Mesendoderm (in vitro differentiated cells): ENCODE measurements at regions not wholly inside any gene's neighbourhood (a gene's known extent, or its start where the extent isn't known, plus 50 kb on each side); places are given as distances from the start of the nearest gene placed in this dataset.

ENCODE experiments used
- DNase-seq: peaks from one replicate; pipeline ENCODE4 v3.0.0; 2013
- H2AK5ac ChIP-seq: 2 replicates; pipeline ENCODE4 v1.6.1; 2013; ENCODE audit warnings: low read length, inconsistent platforms
- H2BK120ac ChIP-seq: 2 replicates; pipeline ENCODE4 v1.6.1; 2013; ENCODE audit warnings: low read depth, mild to moderate bottlenecking, low read length, moderate library complexity, mixed read lengths
- H2BK15ac ChIP-seq: replicated peaks from 2 replicates; pipeline ENCODE4 v1.6.1; 2013; ENCODE audit warnings: low read depth, mild to moderate bottlenecking, moderate library complexity
- H2BK5ac ChIP-seq: 2 replicates; pipeline ENCODE4 v1.6.1; 2013; ENCODE audit warnings: low read length, inconsistent platforms
- H3K18ac ChIP-seq: 2 replicates; pipeline ENCODE4 v1.6.1; 2013; ENCODE audit warnings: mild to moderate bottlenecking, low read length, mixed read lengths
- H3K23ac ChIP-seq: one replicate; pipeline ENCODE4 v1.6.1; 2013; ENCODE audit warnings: low read length
- H3K27ac ChIP-seq: 2 replicates; pipeline ENCODE4 v1.5.1; 2013; ENCODE audit warnings: low read depth, mild to moderate bottlenecking, inconsistent platforms, low read length, moderate library complexity
- H3K27me3 ChIP-seq: 2 replicates; pipeline ENCODE4 v1.6.1; 2013; ENCODE audit warnings: low read length, control low read depth, mild to moderate bottlenecking, inconsistent platforms; ENCODE audit not compliant: insufficient read depth, poor library complexity
- H3K36me3 ChIP-seq: 2 replicates; pipeline ENCODE4 v1.6.1; 2013; ENCODE audit warnings: low read length, inconsistent platforms; ENCODE audit not compliant: control insufficient read depth, insufficient read depth
- H3K4ac ChIP-seq: one replicate; pipeline ENCODE4 v1.6.1; 2013; ENCODE audit warnings: low read depth, mild to moderate bottlenecking, low read length, moderate library complexity
- H3K4me1 ChIP-seq: 2 replicates; pipeline ENCODE4 v1.6.1; 2013; ENCODE audit warnings: low read depth, low read length, inconsistent platforms; ENCODE audit not compliant: control insufficient read depth
- H3K4me2 ChIP-seq: 2 replicates; pipeline ENCODE4 v1.6.1; 2013; ENCODE audit warnings: low read length
- H3K4me3 ChIP-seq: 2 replicates; pipeline ENCODE4 v1.5.1; 2013; ENCODE audit warnings: mild to moderate bottlenecking, low read length
- H3K56ac ChIP-seq: one replicate; pipeline ENCODE4 v1.6.1; 2013; ENCODE audit warnings: low read length
- H3K79me1 ChIP-seq: 2 replicates; pipeline ENCODE4 v1.6.1; 2013; ENCODE audit warnings: low read length, inconsistent platforms
- H3K79me2 ChIP-seq: 2 replicates; pipeline ENCODE4 v1.6.1; 2013; ENCODE audit warnings: mild to moderate bottlenecking, low read length; ENCODE audit not compliant: control insufficient read depth, insufficient read depth
- H3K9ac ChIP-seq: 2 replicates; pipeline ENCODE4 v1.6.1; 2013; ENCODE audit warnings: low read length, inconsistent platforms
- H4K5ac ChIP-seq: one replicate; pipeline ENCODE4 v1.6.1; 2013; ENCODE audit warnings: low read length
- H4K8ac ChIP-seq: one replicate; pipeline ENCODE4 v1.6.1; 2013; ENCODE audit warnings: low read depth, mild to moderate bottlenecking, control low read depth, low read length, moderate library complexity
- WGBS: extraction: QIAGEN DNeasy Blood & Tissue Kit; methylation state at CpG from one replicate; pipeline ENCODE4 v1.1.7; 2013; ENCODE audit warnings: low lambda C conversion rate, missing lambda C conversion rate; ENCODE audit not compliant: insufficient coverage; ENCODE audit errors: extremely low coverage; 5-methylcytosine and 5-hydroxymethylcytosine counted together

DNA sequence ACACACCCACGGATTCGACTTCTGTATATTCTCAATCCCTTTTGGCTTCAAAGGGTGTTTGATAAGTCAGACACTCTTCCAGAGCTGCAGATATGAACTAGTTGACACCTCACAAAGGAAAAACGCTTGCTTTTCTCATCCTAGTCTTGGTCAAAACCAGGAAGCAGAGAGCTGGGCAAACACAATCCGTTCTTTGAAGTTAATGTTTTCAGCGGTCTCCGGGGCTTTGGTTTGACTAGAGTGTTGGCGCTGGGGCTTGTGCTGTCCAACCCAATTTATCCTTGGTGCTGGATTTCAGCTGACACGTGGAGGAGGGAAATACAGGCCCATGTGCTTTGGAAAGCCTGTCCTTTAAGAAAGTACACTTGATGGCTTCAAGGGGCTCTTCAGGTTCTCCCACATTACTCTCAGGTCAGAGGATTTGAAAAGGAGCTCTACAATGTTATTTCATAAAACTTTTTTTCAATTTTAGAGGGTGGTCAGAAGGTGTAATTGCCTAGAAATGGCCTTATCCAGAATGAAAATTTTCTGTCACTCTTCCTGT lies 985.8 kb downstream of the VRK1 start:
- no CpG with 5 or more reads among the region's 8 CpGs for WGBS
- no peak overlapping the region for H2BK5ac ChIP-seq
- H3K4me3 ChIP-seq, result no peak overlapping the region
- no peaks in the 10 kb centered on the region for H3K36me3 ChIP-seq
- DNase-seq, result no peak
- H3K27me3 ChIP-seq, result no peaks in the 10 kb centered on the region
- H3K4me1 ChIP-seq, result no peaks in the 10 kb centered on the region
- no peak overlapping the region for H3K18ac ChIP-seq
- H2AK5ac ChIP-seq, result no peak overlapping the region
- H3K9ac ChIP-seq, result no peak overlapping the region
- H3K56ac ChIP-seq, result no peak overlapping the region
- no peak overlapping the region for H2BK15ac ChIP-seq
- no peak overlapping the region for H2BK120ac ChIP-seq
- H3K79me2 ChIP-seq, result no peaks in the 10 kb centered on the region
- H3K27ac ChIP-seq, result no peak overlapping the region
- no peak overlapping the region for H3K4ac ChIP-seq
- H3K79me1 ChIP-seq, result no peaks in the 10 kb centered on the region
- no peak overlapping the region for H3K4me2 ChIP-seq
- no peak overlapping the region for H4K5ac ChIP-seq
- H3K23ac ChIP-seq, result no peak overlapping the region
- H4K8ac ChIP-seq, result no peak overlapping the region

DNA sequence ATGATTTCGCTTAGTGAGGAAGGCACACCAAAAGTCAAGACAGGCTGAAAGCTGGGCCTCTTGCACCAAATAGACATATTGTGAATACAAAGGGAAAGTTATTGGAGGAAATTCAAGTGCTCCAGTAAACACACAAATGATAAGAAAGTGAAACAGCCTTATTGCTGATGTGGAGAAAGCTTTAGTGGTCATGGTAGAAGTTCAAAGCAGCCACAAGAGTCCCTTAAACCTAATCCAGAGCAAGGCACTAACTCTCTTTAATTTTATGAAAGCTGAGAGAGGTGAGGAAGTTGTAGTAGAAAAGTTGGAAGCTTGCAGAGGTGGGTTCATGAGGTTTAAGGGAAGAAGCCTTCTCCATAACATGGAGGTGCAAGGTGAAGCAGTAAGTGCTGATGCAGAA lies 988.3 kb downstream of the VRK1 start:
- Histone ChIP-seq H3K4me2 (no peak overlapping the region), H4K5ac (no peak overlapping the region), H3K4ac (no peak overlapping the region), H3K4me1 (no peaks in the 10 kb centered on the region), H3K27ac (no peak overlapping the region), H2AK5ac (no peak overlapping the region), H3K23ac (no peak overlapping the region), H3K9ac (no peak overlapping the region), H2BK5ac (no peak overlapping the region), H4K8ac (no peak overlapping the region), H3K27me3 (no peaks in the 10 kb centered on the region), H2BK120ac (no peak overlapping the region), H3K79me2 (no peaks in the 10 kb centered on the region), H3K56ac (no peak overlapping the region), H2BK15ac (no peak overlapping the region), H3K79me1 (no peaks in the 10 kb centered on the region), H3K36me3 (no peaks in the 10 kb centered on the region), H3K18ac (no peak overlapping the region), H3K4me3 (no peak overlapping the region)
- WGBS, result no CpG with 5 or more reads among the region's 1 CpG
- no peak for DNase-seq

DNA sequence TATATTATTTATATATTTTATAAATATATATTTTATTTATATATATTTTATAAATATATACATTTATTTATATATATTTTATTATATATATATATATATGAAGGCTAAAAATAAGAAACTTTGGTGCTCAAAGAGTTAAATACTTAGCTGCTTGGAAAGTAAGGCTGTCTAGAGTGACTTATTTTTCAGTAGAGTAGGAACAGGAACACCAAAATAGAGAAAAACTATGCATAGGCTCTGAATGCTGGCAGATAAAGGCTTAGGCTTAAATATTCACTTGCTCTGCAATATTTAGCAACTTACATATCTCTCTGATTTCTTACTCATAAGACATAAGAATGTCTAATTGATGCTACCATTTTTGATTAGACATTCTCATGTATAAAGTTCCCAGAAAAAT lies 991.2 kb downstream of the VRK1 start:
- no peaks in the 10 kb centered on the region for H3K27me3 ChIP-seq
- DNase-seq, result no peak

DNA sequence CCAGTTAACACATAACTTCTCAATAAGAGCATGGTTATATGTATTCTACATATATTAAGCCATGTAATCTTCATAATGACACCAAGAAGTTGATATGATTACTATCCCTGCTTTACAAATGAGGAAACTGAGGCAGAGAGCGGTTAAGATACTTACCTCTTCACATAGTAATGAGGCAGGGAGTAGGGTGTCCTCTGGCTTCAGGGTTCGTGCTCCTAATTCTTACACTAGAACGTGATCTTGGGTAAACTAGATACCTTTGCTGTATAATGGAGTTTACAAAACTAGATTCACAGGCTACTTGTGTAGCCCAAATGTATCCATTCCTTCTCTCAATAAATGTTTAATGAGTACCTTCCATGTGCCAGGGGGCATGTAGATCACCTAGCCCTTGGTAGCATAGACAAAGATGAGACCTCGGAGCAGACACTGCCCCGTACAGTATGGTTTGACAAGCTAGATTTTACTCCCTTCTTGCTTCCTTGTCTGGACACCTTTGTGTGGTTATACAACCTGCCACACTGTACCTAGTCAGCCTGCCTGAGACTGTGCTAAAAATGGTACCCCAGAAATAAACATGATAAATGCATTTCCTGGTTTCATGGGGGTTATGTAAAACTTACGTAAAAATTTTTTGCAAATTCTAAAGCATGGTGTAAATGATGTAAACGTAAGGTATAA lies 991.8 kb downstream of the VRK1 start:
- Histone ChIP-seq H3K36me3 (no peaks in the 10 kb centered on the region), H3K56ac (no peak overlapping the region), H3K23ac (no peak overlapping the region), H4K5ac (no peak overlapping the region), H2BK120ac (no peak overlapping the region), H3K4me3 (no peak overlapping the region), H4K8ac (no peak overlapping the region), H2BK15ac (no peak overlapping the region), H3K27me3 (no peaks in the 10 kb centered on the region), H3K4me2 (no peak overlapping the region), H2AK5ac (no peak overlapping the region), H3K4me1 (no peaks in the 10 kb centered on the region), H3K79me1 (no peaks in the 10 kb centered on the region), H3K18ac (no peak overlapping the region), H3K4ac (no peak overlapping the region), H3K79me2 (no peaks in the 10 kb centered on the region), H3K9ac (no peak overlapping the region), H3K27ac (no peak overlapping the region), H2BK5ac (no peak overlapping the region)
- no peak for DNase-seq
- WGBS, result 100% methylated on average over 2 of the region's 7 CpGs

More for the DNA sequence above, 991.2 kb downstream of the VRK1 start:
- Histone ChIP-seq H3K4ac (no peak overlapping the region), H3K79me2 (no peaks in the 10 kb centered on the region), H3K4me1 (no peaks in the 10 kb centered on the region), H3K56ac (no peak overlapping the region), H2BK120ac (no peak overlapping the region), H2BK5ac (no peak overlapping the region), H3K36me3 (no peaks in the 10 kb centered on the region), H4K5ac (no peak overlapping the region), H3K4me2 (no peak overlapping the region), H3K79me1 (no peaks in the 10 kb centered on the region), H3K18ac (no peak overlapping the region), H4K8ac (no peak overlapping the region), H2BK15ac (no peak overlapping the region), H3K27ac (no peak overlapping the region), H3K9ac (no peak overlapping the region), H2AK5ac (no peak overlapping the region), H3K23ac (no peak overlapping the region), H3K4me3 (no peak overlapping the region)

DNA sequence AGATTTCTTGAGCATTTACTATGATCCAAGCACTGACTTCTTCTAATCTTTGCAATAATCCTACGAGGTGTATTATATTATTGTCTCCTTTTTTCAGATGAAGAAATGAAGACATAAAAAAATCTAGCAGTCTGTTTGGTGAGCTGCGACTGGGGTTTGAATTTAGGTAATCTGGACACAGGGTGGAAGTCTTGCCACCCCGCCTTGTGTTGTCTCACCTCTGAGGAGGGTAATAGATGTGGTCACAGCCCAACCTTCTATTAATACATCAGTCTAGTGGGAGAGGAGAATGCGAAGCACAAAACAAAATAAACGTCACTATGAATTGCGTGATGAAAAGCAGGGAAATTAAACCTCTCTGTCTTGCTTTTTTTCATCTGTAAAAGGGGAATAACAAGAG lies 993.9 kb downstream of the VRK1 start:
- Histone ChIP-seq H3K18ac (no peak overlapping the region), H3K56ac (no peak overlapping the region), H3K4me1 (no peaks in the 10 kb centered on the region), H4K5ac (no peak overlapping the region), H3K27me3 (no peaks in the 10 kb centered on the region), H3K9ac (no peak overlapping the region), H2AK5ac (no peak overlapping the region), H2BK5ac (no peak overlapping the region), H3K36me3 (no peaks in the 10 kb centered on the region), H3K4ac (no peak overlapping the region), H4K8ac (no peak overlapping the region), H3K27ac (no peak overlapping the region), H3K79me1 (no peaks in the 10 kb centered on the region), H3K23ac (no peak overlapping the region), H3K79me2 (no peaks in the 10 kb centered on the region), H2BK120ac (no peak overlapping the region), H2BK15ac (no peak overlapping the region), H3K4me2 (no peak overlapping the region), H3K4me3 (no peak overlapping the region)
- DNase-seq, result no peak
- WGBS, result no CpG with 5 or more reads among the region's 6 CpGs

DNA sequence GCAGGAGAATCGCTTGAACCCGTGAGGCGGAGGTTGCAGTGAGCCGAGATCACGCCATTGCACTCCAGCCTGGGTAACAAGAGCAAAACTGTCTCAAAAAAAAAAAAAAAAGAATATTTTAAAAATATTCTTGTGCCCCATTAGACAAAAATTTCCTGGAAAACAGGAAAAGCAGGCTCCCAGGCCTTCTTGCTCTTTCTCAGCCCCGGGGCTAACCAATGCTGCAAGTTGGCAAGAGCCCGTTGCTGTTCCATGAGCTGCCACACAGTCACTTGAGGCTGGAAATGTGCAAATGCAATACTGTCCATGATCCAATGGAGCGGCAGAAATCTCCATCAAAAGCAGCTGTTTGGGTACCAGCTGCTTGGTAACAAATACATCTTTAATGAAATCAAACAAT lies 994.7 kb downstream of the VRK1 start:
- H2BK120ac ChIP-seq, result no peak overlapping the region
- H4K5ac ChIP-seq, result no peak overlapping the region
- H3K18ac ChIP-seq, result no peak overlapping the region
- H3K36me3 ChIP-seq, result no peaks in the 10 kb centered on the region
- H3K27ac ChIP-seq, result no peak overlapping the region
- H3K4me2 ChIP-seq, result no peak overlapping the region
- no peak overlapping the region for H3K9ac ChIP-seq
- H3K79me1 ChIP-seq, result no peaks in the 10 kb centered on the region
- H3K4me1 ChIP-seq, result no peaks in the 10 kb centered on the region
- no peaks in the 10 kb centered on the region for H3K79me2 ChIP-seq
- no peaks in the 10 kb centered on the region for H3K27me3 ChIP-seq
- no CpG with 5 or more reads among the region's 8 CpGs for WGBS
- no peak overlapping the region for H4K8ac ChIP-seq
- H2BK5ac ChIP-seq, result no peak overlapping the region
- H3K56ac ChIP-seq, result no peak overlapping the region
- no peak overlapping the region for H2BK15ac ChIP-seq
- H3K4ac ChIP-seq, result no peak overlapping the region
- no peak overlapping the region for H3K23ac ChIP-seq
- no peak for DNase-seq
- H2AK5ac ChIP-seq, result no peak overlapping the region
- no peak overlapping the region for H3K4me3 ChIP-seq
